HCT116 (cell line): ENCODE measurements at regions not wholly inside any gene's neighbourhood (a gene's known extent, or its start where the extent isn't known, plus 50 kb on each side); places are given as distances from the start of the nearest gene placed in this dataset.

Experiments used
- ATAC-seq: fragments of 200-7000 bp; cut with Tn5 transposase; 2 replicates; pipeline ENCODE4 v1.9.1; 2020; ENCODE audit warnings: mild to moderate bottlenecking, moderate library complexity
- BruUV-seq: library from RNA; stranded (reverse); fragments of 400-500 nt; replicated peaks from 2 replicates; lab custom pipeline; 2021; lab: Mats Ljungman, UMichigan
- CTCF ChIA-PET: fragments of 300-600 bp; sonication (Branson Sonifier 250); formaldehyde crosslinking; loops from one replicate; lab custom pipeline; 2021; ENCODE audit warnings: antibody characterized with exemption; lab: Charles Lee
- POLR2A ChIA-PET: fragments of 300-600, 350-600 bp; sonication (Branson Sonifier 250); formaldehyde crosslinking; loops from one replicate; lab custom pipeline; 2021; ENCODE audit warnings: antibody characterized with exemption; lab: Charles Lee
- RAD21 ChIA-PET, 2 experiments: fragments of 300-600 bp; sonication (Branson Sonifier 250); formaldehyde crosslinking; loops; one replicate each; lab custom pipeline; 2023; ENCODE audit warnings: low total read pairs in 2 of 2; ENCODE audit not compliant: uncharacterized antibody in 2 of 2, unreplicated experiment in 2 of 2, low non-redundant PET in 1 of 2; lab: Charles Lee
- DNase-seq: peaks from one replicate; pipeline ENCODE4 v3.0.0-alpha.2; 2010; ENCODE audit warnings: low read depth, low spot score
- H2AFZ ChIP-seq: fragments of 200-600 bp; shearing (Covaris generic), sonication (generic); 2 replicates; pipeline ENCODE4 v1.6.1; 2017; ENCODE audit warnings: low read depth, mixed run types, mixed read lengths, antibody characterized with exemption, low read length; ENCODE audit not compliant: poor library complexity, severe bottlenecking
- H3K27ac ChIP-seq: 2 replicates; pipeline ENCODE4 v1.5.1; 2012; ENCODE audit warnings: low read depth, low read length
- H3K27me3 ChIP-seq: fragments of 200-600 bp; sonication (generic); 2 replicates; pipeline ENCODE4 v1.6.1; 2016; ENCODE audit warnings: mixed run types, low read length, mixed read lengths; ENCODE audit not compliant: insufficient read depth
- H3K36me3 ChIP-seq, 2 experiments: fragments of 200-500 bp in 1 of 2; fragments of 200-600 bp in 1 of 2; sonication (Bioruptor generic) in 1 of 2; sonication (generic) in 1 of 2; 2 replicates each; pipeline versions ENCODE4 v1.5.1 to v1.6.1; 2014 to 2016; ENCODE audit warnings: low read length in 2 of 2, inconsistent platforms in 1 of 2, mixed read lengths in 1 of 2, mixed run types in 1 of 2; ENCODE audit not compliant: insufficient read depth in 2 of 2, control insufficient read depth in 1 of 2
- H3K4me1 ChIP-seq, 2 experiments: fragments of 200-600 bp in 1 of 2; sonication (generic) in 1 of 2; 2 replicates each; pipeline versions ENCODE4 v1.5.1 to v1.6.1; 2012 to 2017; ENCODE audit warnings: low read length in 2 of 2, inconsistent platforms in 1 of 2, mild to moderate bottlenecking in 1 of 2, mixed read lengths in 1 of 2, mixed run types in 1 of 2, moderate library complexity in 1 of 2; ENCODE audit not compliant: insufficient read depth in 2 of 2, control insufficient read depth in 1 of 2
- H3K4me2 ChIP-seq: fragments of 200-600 bp; sonication (generic); 2 replicates; pipeline ENCODE4 v1.6.1; 2017; ENCODE audit warnings: mixed run types, low read length, mixed read lengths
- H3K4me3 ChIP-seq, 2 experiments: fragments of 200-600 bp in 1 of 2; sonication (generic) in 1 of 2; replicated peaks in 1 of 2; 2 replicates each; pipeline ENCODE4 v1.5.1; 2011 to 2016; ENCODE audit warnings: low read length in 2 of 2, control low read depth in 1 of 2, low read depth in 1 of 2, mild to moderate bottlenecking in 1 of 2, mixed read lengths in 1 of 2, mixed run types in 1 of 2
- H3K79me2 ChIP-seq: fragments of 200-600 bp; sonication (generic); 2 replicates; pipeline ENCODE4 v1.6.1; 2017; ENCODE audit warnings: mild to moderate bottlenecking, mixed run types, low read length, moderate library complexity, mixed read lengths; ENCODE audit not compliant: insufficient read depth
- H3K9ac ChIP-seq: fragments of 200-600 bp; sonication (generic); 2 replicates; pipeline ENCODE4 v1.6.1; 2016; ENCODE audit warnings: low read length, mixed read lengths
- H3K9me2 ChIP-seq: fragments of 200-600 bp; sonication (generic), shearing (Covaris generic); 2 replicates; pipeline ENCODE4 v1.6.1; 2017; ENCODE audit warnings: mixed run types, mild to moderate bottlenecking, moderate library complexity; ENCODE audit not compliant: insufficient read depth
- H3K9me3 ChIP-seq, 2 experiments: fragments of 200-500 bp in 1 of 2; fragments of 200-600 bp in 1 of 2; sonication (Bioruptor generic) in 1 of 2; sonication (generic) in 1 of 2; 2 replicates each; pipeline ENCODE4 v1.6.1; 2014 to 2017; ENCODE audit warnings: low read length in 2 of 2, mixed read lengths in 2 of 2, inconsistent platforms in 1 of 2, low read depth in 1 of 2, mild to moderate bottlenecking in 1 of 2, mixed run types in 1 of 2, moderate library complexity in 1 of 2; ENCODE audit not compliant: control insufficient read depth in 1 of 2, insufficient read depth in 1 of 2
- H4K20me1 ChIP-seq: fragments of 200-600 bp; sonication (generic), shearing (Covaris generic); 2 replicates; pipeline ENCODE4 v1.6.1; 2017; ENCODE audit warnings: mixed run types, mild to moderate bottlenecking, moderate library complexity; ENCODE audit not compliant: insufficient read depth
- CEBPB ChIP-seq: IDR thresholded peaks from 2 replicates; pipeline ENCODE4 v1.6.1; 2012; ENCODE audit warnings: low read depth
- EGR1 ChIP-seq: IDR thresholded peaks from 2 replicates; pipeline ENCODE4 v1.6.1; 2012; ENCODE audit warnings: low read depth
- ELF1 ChIP-seq: IDR thresholded peaks from 2 replicates; pipeline ENCODE4 v1.6.1; 2012; ENCODE audit warnings: low read depth, borderline replicate concordance
- FOSL1 ChIP-seq: IDR thresholded peaks from 2 replicates; pipeline ENCODE4 v1.6.1; 2012; ENCODE audit warnings: low read depth
- POLR2A ChIP-seq: IDR thresholded peaks from 2 replicates; pipeline ENCODE4 v1.7.0; 2011; ENCODE audit warnings: borderline replicate concordance; ENCODE audit not compliant: insufficient read depth, insufficient read length; ENCODE audit errors: extremely low read depth
- POLR2AphosphoS5 ChIP-seq: IDR thresholded peaks from 2 replicates; pipeline ENCODE4 v1.6.1; 2011; ENCODE audit warnings: mild to moderate bottlenecking, low read depth, low read length, moderate library complexity
- RAD21 ChIP-seq: IDR thresholded peaks from 2 replicates; pipeline ENCODE4 v1.6.1; 2012; ENCODE audit warnings: low read depth, mild to moderate bottlenecking
- SRF ChIP-seq: IDR thresholded peaks from 2 replicates; pipeline ENCODE4 v1.6.1; 2012; ENCODE audit warnings: low read depth
- TCF7L2 ChIP-seq: IDR thresholded peaks from 2 replicates; pipeline ENCODE4 v1.7.0; 2011; ENCODE audit warnings: borderline replicate concordance, inconsistent platforms; ENCODE audit not compliant: insufficient read depth, insufficient read length; ENCODE audit errors: extremely low read depth
- ZFX ChIP-seq: fragments of 450-650 bp; IDR thresholded peaks from 2 replicates; pipeline ENCODE4 v1.6.1; 2017
- ZNF274 ChIP-seq: fragments of 200-500 bp; sonication (Bioruptor generic); IDR thresholded peaks from 2 replicates; pipeline ENCODE4 v1.6.1; 2014; ENCODE audit warnings: mild to moderate bottlenecking, low read depth, low read length, inconsistent platforms
- intact Hi-C: fragments of 100-400 bp; cut with micrococcal nuclease; formaldehyde crosslinking; loops from 2 replicates; pipeline ENCODE4 v1.10.0; 2022
- TF ChIP-seq, protein P1 (sequence below): IDR thresholded peaks from 2 replicates; pipeline ENCODE4 v1.6.1; 2011; ENCODE audit warnings: mild to moderate bottlenecking, low read length, moderate library complexity; ENCODE audit not compliant: insufficient replicate concordance; ENCODE audit errors: extremely low read depth
- TF ChIP-seq, protein P2 (sequence below): IDR thresholded peaks from 2 replicates; pipeline ENCODE4 v1.6.1; 2012

DNA sequence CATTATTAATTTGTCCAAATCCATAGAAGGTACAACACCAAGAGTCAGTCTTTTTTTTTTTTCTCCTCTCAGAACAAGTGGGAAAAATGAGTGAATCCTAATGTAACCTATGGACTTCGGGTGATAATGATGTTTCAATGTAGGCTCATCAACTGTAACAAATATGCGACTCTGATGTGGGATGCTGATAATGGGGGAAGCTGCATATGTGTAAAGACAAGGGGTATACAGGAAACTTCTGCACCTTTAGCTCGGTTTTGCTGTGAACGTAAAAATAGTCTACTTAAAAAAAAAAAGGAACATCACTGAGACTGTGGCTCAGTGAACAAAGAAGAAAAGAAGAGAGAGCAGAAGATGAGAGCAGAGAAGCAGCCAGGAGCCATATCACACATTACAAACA lies 78.3 kb upstream of the ARHGAP32 start:
- Histone ChIP-seq H3K4me1 (peaks cover 6 to 7% of the 10 kb centered on the region in 2 experiments; a peak in 3 of 4 replicates), H3K27ac (no peak overlapping the region), H3K9me2 (no peaks in the 10 kb centered on the region), H4K20me1 (no peaks in the 10 kb centered on the region), H3K9ac (no peak overlapping the region), H2AFZ (no peak overlapping the region), H3K36me3 (peaks cover 0 to 3% of the 10 kb centered on the region in 2 experiments; a peak in 1 of 4 replicates), H3K79me2 (peaks cover 89% of the 10 kb centered on the region), H3K27me3 (no peaks in the 10 kb centered on the region), H3K4me3 (no peak overlapping the region), H3K9me3 (no peaks in the 10 kb centered on the region), H3K4me2 (no peak overlapping the region)
- POLR2A ChIA-PET: no interaction called here
- ATAC-seq (no peak), DNase-seq (no peak)
- BruUV-seq: no TSS peak
- RAD21 ChIA-PET: no interaction called here
- intact Hi-C loops: no loop called here
- TF ChIP-seq POLR2A (no peak), ELF1 (no peak), RAD21 (no peak), SRF (no peak), ZFX (no peak), EGR1 (no peak), POLR2AphosphoS5 (no peak), TCF7L2 (no peak), ZNF274 (no peak), FOSL1 (no peak), CEBPB (no peak)
- TF ChIP-seq, protein P1, sequence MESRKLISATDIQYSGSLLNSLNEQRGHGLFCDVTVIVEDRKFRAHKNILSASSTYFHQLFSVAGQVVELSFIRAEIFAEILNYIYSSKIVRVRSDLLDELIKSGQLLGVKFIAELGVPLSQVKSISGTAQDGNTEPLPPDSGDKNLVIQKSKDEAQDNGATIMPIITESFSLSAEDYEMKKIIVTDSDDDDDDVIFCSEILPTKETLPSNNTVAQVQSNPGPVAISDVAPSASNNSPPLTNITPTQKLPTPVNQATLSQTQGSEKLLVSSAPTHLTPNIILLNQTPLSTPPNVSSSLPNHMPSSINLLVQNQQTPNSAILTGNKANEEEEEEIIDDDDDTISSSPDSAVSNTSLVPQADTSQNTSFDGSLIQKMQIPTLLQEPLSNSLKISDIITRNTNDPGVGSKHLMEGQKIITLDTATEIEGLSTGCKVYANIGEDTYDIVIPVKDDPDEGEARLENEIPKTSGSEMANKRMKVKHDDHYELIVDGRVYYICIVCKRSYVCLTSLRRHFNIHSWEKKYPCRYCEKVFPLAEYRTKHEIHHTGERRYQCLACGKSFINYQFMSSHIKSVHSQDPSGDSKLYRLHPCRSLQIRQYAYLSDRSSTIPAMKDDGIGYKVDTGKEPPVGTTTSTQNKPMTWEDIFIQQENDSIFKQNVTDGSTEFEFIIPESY: no peak
- TF ChIP-seq, protein P2, sequence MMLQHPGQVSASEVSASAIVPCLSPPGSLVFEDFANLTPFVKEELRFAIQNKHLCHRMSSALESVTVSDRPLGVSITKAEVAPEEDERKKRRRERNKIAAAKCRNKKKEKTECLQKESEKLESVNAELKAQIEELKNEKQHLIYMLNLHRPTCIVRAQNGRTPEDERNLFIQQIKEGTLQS: no peak
- CTCF ChIA-PET: no interaction called here
